ENCODE measurements at regions not wholly inside any gene's neighbourhood (a gene's known extent, or its start where the extent isn't known, plus 50 kb on each side); places are given as distances from the start of the nearest gene placed in this dataset.
A peak's percentile ranks its signal among the peaks of the same experiment; 100 is the strongest.

GRCh38 chr1:239952348-239953308 is 139.1 kb upstream of the FMN2 start:
- H3K36me3 ChIP-seq: no peaks in the 10 kb centered on the region
- no peaks in the 10 kb centered on the region for H3K9me3 ChIP-seq
- no peaks in the 10 kb centered on the region for H3K4me1 ChIP-seq
- no peak for TF ChIP-seq POLR2A (IDR thresholded peaks at IDR 0.05)
- TF ChIP-seq EP300 (IDR thresholded peaks at IDR 0.05): no peak
- peak in 1 of 4 experiments; percentile 9 for TF ChIP-seq CTCF (IDR thresholded peaks at IDR 0.05)
- no peak for DNase-seq
- no peak overlapping the region for H3K4me3 ChIP-seq
- 74 to 82% methylated on average over 10 of the region's 10 CpGs for WGBS, 2 donors
- H3K27me3 ChIP-seq: no peaks in the 10 kb centered on the region
- no peak overlapping the region for H3K27ac ChIP-seq
- intact Hi-C loops (cut with DNase I): no loop called here

DNA sequence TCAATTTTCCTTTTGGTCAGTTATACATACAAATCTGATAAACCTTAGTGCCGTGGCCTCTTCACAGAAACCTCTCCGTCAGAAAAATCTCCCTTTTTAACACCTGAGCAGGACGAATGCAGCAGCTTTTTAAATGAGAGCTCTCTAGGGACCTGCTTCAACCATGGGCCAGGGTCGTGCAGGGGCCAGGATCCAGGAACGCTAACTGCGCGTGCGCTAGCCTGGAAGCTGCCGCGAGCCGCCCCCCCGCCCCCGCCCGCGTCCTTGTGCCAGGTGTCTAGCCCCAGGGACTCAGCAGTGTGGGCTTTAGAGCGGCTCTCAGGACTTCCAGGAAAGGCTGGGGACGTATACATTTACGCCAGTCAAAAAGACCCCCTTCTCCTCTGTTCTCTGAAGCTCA is 136.8 kb upstream of the FMN2 start:
- WGBS, 2 donors: 79 to 83% methylated on average over 18 of the region's 18 CpGs
- no peaks in the 10 kb centered on the region for H3K36me3 ChIP-seq
- H3K4me1 ChIP-seq: no peaks in the 10 kb centered on the region
- no peak for TF ChIP-seq EP300 (IDR thresholded peaks at IDR 0.05)
- no peaks in the 10 kb centered on the region for H3K27me3 ChIP-seq
- no peaks in the 10 kb centered on the region for H3K9me3 ChIP-seq
- no peak for DNase-seq
- H3K27ac ChIP-seq: no peak overlapping the region
- intact Hi-C loops (cut with DNase I): no loop called here
- H3K4me3 ChIP-seq: no peak overlapping the region

DNA sequence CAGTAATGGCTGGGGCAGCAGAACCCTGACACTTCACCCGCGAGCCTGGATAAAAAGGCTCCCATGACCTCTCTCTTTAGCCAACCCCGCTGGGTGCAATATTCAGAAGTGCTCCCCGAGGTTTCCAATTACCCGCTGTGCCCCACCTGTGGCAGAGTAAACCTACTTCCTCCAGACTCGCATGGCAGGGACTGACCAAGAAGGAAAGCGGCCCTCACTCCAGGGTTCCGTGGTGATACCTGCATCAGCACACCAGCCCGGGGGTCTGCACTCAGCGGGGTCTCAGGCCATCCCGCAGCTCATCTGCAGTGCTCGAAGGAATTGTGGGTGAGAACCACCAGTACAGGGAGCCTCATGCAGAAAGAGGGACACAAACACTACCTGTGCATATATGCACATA is 136.3 kb upstream of the FMN2 start:
- WGBS, 2 donors: 83 to 92% methylated on average over 12 of the region's 12 CpGs
- Histone ChIP-seq H3K36me3 (no peaks in the 10 kb centered on the region), H3K27ac (no peak overlapping the region), H3K4me1 (no peaks in the 10 kb centered on the region), H3K4me3 (no peak overlapping the region), H3K27me3 (no peaks in the 10 kb centered on the region), H3K9me3 (no peaks in the 10 kb centered on the region)
- TF ChIP-seq CTCF (IDR thresholded peaks at IDR 0.05) (no peak), POLR2AphosphoS5 (IDR thresholded peaks at IDR 0.05) (no peak), POLR2A (IDR thresholded peaks at IDR 0.05) (no peak), EP300 (IDR thresholded peaks at IDR 0.05) (no peak)
- no peak for DNase-seq
- intact Hi-C loops (cut with DNase I): no loop called here

DNA sequence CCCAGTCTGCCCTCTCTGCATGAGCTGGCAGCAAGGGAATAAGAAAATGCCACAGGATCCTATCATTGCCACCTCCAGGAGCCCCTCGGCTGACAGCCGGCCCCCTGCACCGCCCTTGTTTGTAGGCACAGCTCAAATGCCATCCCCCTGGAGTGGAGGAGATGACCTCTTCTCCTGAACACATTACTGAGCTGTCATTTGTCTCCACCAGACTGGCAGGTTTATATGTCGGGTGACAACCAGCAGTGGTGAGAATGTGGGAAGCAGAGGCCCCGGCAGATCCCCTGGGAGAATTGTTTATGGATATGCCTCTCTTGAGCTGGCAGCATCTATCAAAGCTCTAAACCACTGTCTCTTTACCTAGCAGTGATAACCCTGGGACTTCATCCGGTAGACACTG is 135.4 kb upstream of the FMN2 start:
- H3K27me3 ChIP-seq: no peaks in the 10 kb centered on the region
- H3K4me1 ChIP-seq: no peaks in the 10 kb centered on the region
- no peaks in the 10 kb centered on the region for H3K9me3 ChIP-seq
- no peak overlapping the region for H3K4me3 ChIP-seq
- no peak overlapping the region for H3K27ac ChIP-seq
- TF ChIP-seq CTCF (IDR thresholded peaks at IDR 0.05): no peak
- no peak for DNase-seq
- H3K36me3 ChIP-seq: no peaks in the 10 kb centered on the region
- intact Hi-C loops (cut with DNase I): no loop called here
- 56 to 70% methylated on average over 6 of the region's 6 CpGs for WGBS, 2 donors

- Histone ChIP-seq H3K4me3 (no peak overlapping the region), H3K27ac (no peak overlapping the region), H3K4me1 (no peaks in the 10 kb centered on the region), H3K27me3 (no peaks in the 10 kb centered on the region), H3K36me3 (no peaks in the 10 kb centered on the region), H3K9me3 (no peaks in the 10 kb centered on the region)
- 58 to 61% methylated on average over 4 of the region's 4 CpGs for WGBS, 2 donors
- DNase-seq: no peak
- TF ChIP-seq EP300 (IDR thresholded peaks at IDR 0.05) (no peak), POLR2AphosphoS5 (IDR thresholded peaks at IDR 0.05) (no peak), CTCF (IDR thresholded peaks at IDR 0.05) (no peak), POLR2A (IDR thresholded peaks at IDR 0.05) (no peak)
- intact Hi-C loops (cut with DNase I): no loop called here
Observed at GRCh38 chr1:239958063-239958462, 133.6 kb upstream of the FMN2 start.
